Activated CD4-positive, alpha-beta T cell treated with anti-CD3 and anti-CD28 coated beads, Interleukin-2, amount 50 U/mL, for 16 hours (primary cell): ENCODE measurements at regions not wholly inside any gene's neighbourhood (a gene's known extent, or its start where the extent isn't known, plus 50 kb on each side); places are given as distances from the start of the nearest gene placed in this dataset.
"Not testable (repeated sequence)": the region's sequence is repeated elsewhere in the genome, so short reads cannot be mapped to it uniquely, and the experiment has no call there.

Experiments
- DNase-seq: peaks from one replicate; pipeline ENCODE4 v3.0.0-alpha.2; 2020

- no peak for DNase-seq
These were observed 146.4 kb upstream of the ERCC6L2 start for GRCh38 chr9:95729046-95729445.

- no peak for DNase-seq
These were observed 147.5 kb upstream of the ERCC6L2 start for GRCh38 chr9:95727947-95728520.

- DNase-seq: peak; percentile 38
These were observed 148.7 kb upstream of the ERCC6L2 start for GRCh38 chr9:95726756-95727155.

GRCh38 chr9:95725045-95725444, 150.4 kb upstream of the ERCC6L2 start:
- no peak for DNase-seq

DNA sequence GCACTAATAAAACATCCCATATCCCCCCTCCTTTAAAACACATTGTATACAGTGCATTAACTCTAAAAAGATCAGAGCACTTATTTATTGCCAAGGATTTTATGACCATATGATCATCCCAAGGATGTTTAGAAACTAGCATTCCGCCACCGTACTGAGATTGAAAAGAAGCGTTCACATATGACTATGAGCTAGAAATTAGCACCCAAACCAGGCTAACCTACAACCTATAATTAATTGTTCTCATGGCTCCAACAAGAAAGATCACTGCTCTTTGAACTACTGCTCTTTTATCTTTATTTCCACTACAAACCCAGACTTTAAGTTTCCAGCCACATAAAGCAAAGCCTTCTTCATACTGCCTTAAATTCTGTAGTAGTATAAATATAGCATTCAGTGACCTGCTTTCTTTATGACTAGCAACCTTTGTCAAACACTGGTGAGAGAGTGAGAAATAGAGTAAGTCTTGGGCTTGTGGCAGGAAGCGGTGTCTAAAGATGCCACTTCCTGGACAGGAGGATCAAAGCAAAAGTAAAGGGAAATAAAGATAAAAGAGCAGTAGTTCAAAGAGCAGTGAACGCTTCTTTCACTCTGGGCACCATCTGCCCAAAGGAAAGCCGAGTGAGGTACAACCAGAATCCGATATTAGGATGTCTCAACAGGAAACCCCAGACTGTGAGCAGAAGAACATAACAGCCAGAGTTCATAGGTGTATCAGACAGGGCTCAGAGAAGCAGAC, 151.1 kb upstream of the ERCC6L2 start:
- DNase-seq: peak; percentile 93

- no peak for DNase-seq
These were observed 153.3 kb upstream of the ERCC6L2 start for GRCh38 chr9:95722141-95722540.

DNA sequence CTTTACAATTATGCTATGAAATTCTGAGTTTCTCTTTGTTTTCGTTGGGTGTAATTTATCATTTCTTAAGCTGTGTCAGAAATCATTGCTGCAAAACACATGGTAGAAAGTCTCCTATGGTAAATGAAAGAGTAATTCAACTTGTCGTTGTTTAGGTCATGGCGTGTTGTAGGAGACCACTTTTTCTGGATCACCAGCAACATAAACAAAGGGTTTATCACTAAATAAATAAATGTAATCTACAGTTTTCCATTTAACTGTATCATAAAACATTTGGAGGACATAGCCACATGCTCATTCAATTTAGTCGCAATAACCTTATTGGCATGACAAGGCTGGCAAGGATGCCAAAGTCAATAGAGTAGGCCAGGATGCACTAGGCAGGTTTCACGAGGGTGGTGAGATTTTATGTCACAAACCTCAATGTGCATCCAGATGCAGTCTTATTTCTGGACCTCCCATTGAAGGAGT, 154.4 kb upstream of the ERCC6L2 start:
- DNase-seq: no peak

DNA sequence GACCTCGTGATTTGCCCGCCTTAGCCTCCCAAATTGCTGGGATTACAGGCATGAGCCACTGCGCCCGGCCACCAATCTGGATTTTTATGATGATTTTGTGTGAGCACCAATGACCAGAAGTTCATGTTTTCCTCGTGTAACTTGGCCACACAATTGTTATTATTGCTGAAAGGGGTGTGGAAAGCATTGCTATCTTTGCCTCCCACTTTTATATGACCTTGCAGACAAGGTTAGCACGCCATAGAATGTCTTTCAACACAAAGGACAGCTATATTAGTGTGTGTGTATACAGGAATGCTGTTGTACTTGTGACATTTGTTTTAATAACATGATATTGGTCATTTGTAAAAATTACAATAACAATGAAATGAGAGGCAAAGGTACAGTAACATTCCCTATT, 155.0 kb upstream of the ERCC6L2 start:
- no peak for DNase-seq

- DNase-seq: no peak
These were observed 156.1 kb upstream of the ERCC6L2 start for GRCh38 chr9:95719354-95719753.

- no peak for DNase-seq
These were observed 157.2 kb upstream of the ERCC6L2 start for GRCh38 chr9:95718263-95718662.

GRCh38 chr9:95715868-95716435, 159.5 kb upstream of the ERCC6L2 start:
- no peak for DNase-seq

DNA sequence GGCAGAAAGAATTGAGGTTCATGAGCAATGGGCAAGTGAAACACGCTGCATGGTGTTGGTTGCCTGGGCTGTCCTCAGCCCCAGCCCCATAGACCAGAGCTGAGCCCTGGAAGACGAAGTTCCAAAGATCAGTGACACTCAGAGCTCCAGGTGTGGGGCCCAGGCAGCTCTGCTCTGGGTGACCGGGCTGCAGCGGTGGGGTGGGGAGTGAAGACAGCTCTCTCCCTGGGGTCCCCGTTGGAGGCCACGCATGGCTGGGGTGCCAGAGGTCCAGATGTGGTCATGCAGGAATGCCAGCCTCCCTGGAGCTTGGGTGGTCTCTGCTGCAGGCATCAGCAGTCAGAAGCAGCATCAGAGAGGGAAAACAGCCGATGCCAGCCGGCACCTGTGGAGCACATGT, 165.0 kb upstream of the ERCC6L2 start:
- DNase-seq: no peak

DNA sequence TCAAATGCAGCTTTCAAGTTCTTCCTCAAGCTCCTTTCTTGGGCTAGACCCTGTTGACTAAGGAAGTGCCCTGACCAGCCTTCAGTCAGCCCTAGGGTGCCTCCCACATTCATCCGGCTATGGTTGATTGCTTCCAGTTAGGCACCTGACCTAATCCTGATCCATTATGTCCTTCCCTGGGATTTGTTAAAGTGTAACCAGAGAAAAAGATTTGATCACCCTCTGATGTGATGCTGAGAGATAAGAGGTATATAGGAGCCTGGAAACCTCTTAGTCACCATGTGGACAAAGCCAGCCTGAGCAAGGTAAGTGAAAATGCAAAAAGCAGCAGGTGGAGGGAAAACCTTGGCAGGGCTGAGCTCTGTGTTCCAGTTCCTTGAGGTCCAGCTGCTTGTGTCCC, 178.8 kb upstream of the ERCC6L2 start:
- DNase-seq: no peak

- DNase-seq: no peak
These were observed 174.7 kb upstream of the PTCH1 start for GRCh38 chr9:95691435-95691834.

GRCh38 chr9:95689669-95690068, 172.9 kb upstream of the PTCH1 start:
- no peak for DNase-seq

GRCh38 chr9:95684516-95684915, 167.7 kb upstream of the PTCH1 start:
- no peak for DNase-seq

GRCh38 chr9:95680306-95680705, 163.5 kb upstream of the PTCH1 start:
- DNase-seq: not testable (repeated sequence)

DNA sequence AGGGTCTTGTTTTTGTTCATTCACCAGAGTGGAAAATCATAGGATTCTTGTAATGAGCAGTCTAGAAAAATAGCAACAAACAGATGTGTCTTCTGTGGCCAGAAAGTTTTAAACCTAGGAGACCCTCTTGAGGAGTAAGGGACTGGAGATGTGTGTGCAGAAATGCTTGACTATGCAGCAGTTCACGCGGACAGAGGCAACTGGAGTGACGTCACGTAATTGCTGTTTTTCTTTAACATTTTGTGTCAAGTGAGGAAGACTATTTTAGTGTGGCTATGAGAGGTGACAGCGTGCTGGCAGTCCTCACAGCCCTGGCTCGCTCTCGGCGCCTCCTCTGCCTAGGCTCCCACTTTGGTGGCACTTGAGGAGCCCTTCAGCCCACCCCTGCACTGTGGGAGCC, 163.1 kb upstream of the PTCH1 start:
- DNase-seq: no peak

GRCh38 chr9:95678759-95679158, 162.0 kb upstream of the PTCH1 start:
- DNase-seq: no peak

DNA sequence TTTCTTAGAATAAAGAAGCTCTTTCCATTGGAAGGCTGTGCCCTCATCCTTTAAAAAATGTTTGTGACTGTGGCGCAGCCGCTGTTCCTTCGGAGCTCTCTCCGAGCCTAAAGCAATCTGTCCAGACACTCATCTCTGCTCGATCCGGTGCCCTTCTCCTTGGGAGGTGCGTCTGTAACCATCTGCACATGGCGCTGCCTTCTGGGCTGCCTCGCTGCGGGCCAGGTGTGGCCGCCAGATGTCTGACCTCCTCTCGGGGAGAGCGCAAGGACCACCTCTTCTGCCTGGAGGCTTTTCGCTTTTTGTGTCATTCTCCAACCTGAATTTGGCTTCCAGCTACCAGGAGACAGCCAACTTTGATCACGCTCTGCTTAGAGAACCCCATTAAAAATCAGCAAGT, 153.4 kb upstream of the PTCH1 start:
- DNase-seq: no peak

DNA sequence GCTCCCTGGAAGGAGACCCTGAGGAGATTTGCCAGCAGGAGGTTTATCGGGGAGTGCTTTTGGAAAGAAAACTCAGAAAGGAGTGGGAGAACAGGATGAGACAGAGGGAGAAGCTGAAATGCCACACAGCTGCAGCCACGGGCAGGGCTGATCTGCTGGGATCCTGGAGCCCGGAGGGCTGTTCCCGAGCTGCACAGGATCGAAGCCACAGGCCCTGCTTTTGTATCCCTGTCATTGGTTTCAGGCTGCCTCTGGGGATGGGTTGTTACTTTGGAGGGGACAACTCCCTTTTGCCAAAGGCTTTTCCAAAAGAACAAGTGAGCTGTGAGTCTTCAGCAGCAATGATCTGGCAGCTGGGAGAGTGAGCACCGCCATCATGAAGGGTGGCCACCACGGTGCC, 152.5 kb upstream of the PTCH1 start:
- DNase-seq: no peak

GRCh38 chr9:95667789-95668188, 151.0 kb upstream of the PTCH1 start:
- no peak for DNase-seq

- DNase-seq: no peak
These were observed 150.0 kb upstream of the PTCH1 start for GRCh38 chr9:95666785-95667155.

- no peak for DNase-seq
These were observed 149.5 kb upstream of the PTCH1 start for GRCh38 chr9:95666096-95666784.
